ENCODE measurements at regions not wholly inside any gene's neighbourhood (a gene's known extent, or its start where the extent isn't known, plus 50 kb on each side); places are given as distances from the start of the nearest gene placed in this dataset.
A peak's percentile ranks its signal among the peaks of the same experiment; 100 is the strongest.

GRCh38 chr13:67736646-67737420 lies 506.7 kb upstream of the PCDH9 start:
- Histone ChIP-seq H3K27ac (ENCODE audit: low read depth, low read length) (no peak overlapping the region), H4K5ac (ENCODE audit: insufficient read length, low read depth, low read length) (peak overlapping the region; percentile 42), H3K4me1 (replicated peaks in 1 of 4; ENCODE audit: control insufficient read depth in 3 of 4, insufficient read depth in 4 of 4, low read length in 3 of 4) (peaks cover 0 to 12% (median 4%) of the 10 kb centered on the region in 4 experiments; a peak in 5 of 7 replicates), H2AFZ (ENCODE audit: low read length) (no peak overlapping the region), H3K4ac (replicated peaks; ENCODE audit: insufficient read length, low read depth, low read length) (no peak overlapping the region), H3K4me3 (ENCODE audit: extremely low read depth in 1 of 4, insufficient read depth in 2 of 4, low read depth in 3 of 4, low read length in 4 of 4) (no peak overlapping the region; a peak in 1 of 8 replicates), H2AK5ac (ENCODE audit: low read depth, low read length) (no peak overlapping the region), H3K9ac (replicated peaks in 1 of 4; ENCODE audit: extremely low read depth in 1 of 4, low read depth in 3 of 4, low read length in 3 of 4) (no peak overlapping the region), H3K79me1 (ENCODE audit: low read depth, low read length) (no peaks in the 10 kb centered on the region), H2BK5ac (ENCODE audit: low read depth, low read length) (no peak overlapping the region; the same call in 1 of the 2 replicates), H2BK12ac (ENCODE audit: low read depth, low read length) (no peak overlapping the region), H3K27me3 (replicated peaks in 1 of 4; ENCODE audit: control insufficient read depth in 3 of 4, extremely low read depth in 1 of 4, insufficient read depth in 3 of 4, low read length in 3 of 4) (no peaks in the 10 kb centered on the region), H3K14ac (ENCODE audit: insufficient read length) (no peak overlapping the region), H3K9me3 (ENCODE audit: insufficient read depth in 2 of 2, low read depth in 1 of 2, low read length in 1 of 2) (no peaks in the 10 kb centered on the region), H3K23ac (ENCODE audit: insufficient read length) (no peak overlapping the region), H4K91ac (replicated peaks; ENCODE audit: insufficient read length, low read length) (no peak overlapping the region), H3K56ac (replicated peaks; ENCODE audit: insufficient read length, low read depth, low read length) (no peak overlapping the region), H4K20me1 (replicated peaks in 1 of 2; ENCODE audit: control insufficient read depth in 1 of 2, insufficient read depth in 2 of 2, low read length in 2 of 2) (no peaks in the 10 kb centered on the region), H3K18ac (ENCODE audit: extremely low read depth, low read length) (no peak overlapping the region), H2BK120ac (replicated peaks; ENCODE audit: low read depth, low read length) (no peak overlapping the region), H3K23me2 (ENCODE audit: low read depth, low read length) (no peaks in the 10 kb centered on the region), H3K36me3 (ENCODE audit: control insufficient read depth in 2 of 4, insufficient read depth in 4 of 4, low read length in 3 of 4) (no peaks in the 10 kb centered on the region), H2BK15ac (ENCODE audit: low read length) (no peak overlapping the region), H3K4me2 (ENCODE audit: insufficient read depth in 1 of 2, low read depth in 2 of 2, low read length in 2 of 2) (peak overlapping the region in 1 of 2 experiments; percentile 21; a peak in 1 of 4 replicates), H4K8ac (ENCODE audit: extremely low read depth, insufficient read depth, low read length) (no peak overlapping the region), H3K79me2 (ENCODE audit: control insufficient read depth in 1 of 2, insufficient read depth in 2 of 2, low read length in 2 of 2) (no peaks in the 10 kb centered on the region), H2BK20ac (ENCODE audit: low read length) (no peak overlapping the region)
- peak in 1 of 2 experiments; percentile 67 for DNase-seq (ENCODE audit: low read depth in 1 of 2, low spot score in 2 of 2)
- WGBS, 2 experiments (ENCODE audit: extremely low coverage in 1 of 2, insufficient coverage in 1 of 2, insufficient read length in 1 of 2, insufficient replicate concordance in 2 of 2, low coverage in 1 of 2, low lambda C conversion rate in 2 of 2, missing lambda C conversion rate in 1 of 2) = 18% methylated on average over 4 of the region's 4 CpGs; no CpG with 5 or more reads in 1 of the 2 experiments
- CTCF ChIA-PET (ENCODE audit: partially characterized antibody) = interaction anchor here (0.6 to 1.0 kb wide), 3 partner anchors 17 to 164 kb away, joined by 3 read pairs; no protein-coding TSS in a partner anchor
- FAIRE-seq = peak; percentile 97
- POLR2A ChIA-PET (ENCODE audit: partially characterized antibody) = no interaction called here
- TF ChIP-seq EGR1 (IDR thresholded peaks at IDR 0.05; ENCODE audit: borderline replicate concordance, low read depth, low read length) (peak; percentile 59), TEAD4 (IDR thresholded peaks at IDR 0.05; ENCODE audit: low read depth, low read length) (peak; percentile 33; the same call in 1 of the 2 replicates), CTCF (IDR thresholded peaks at IDR 0.05; ENCODE audit: control extremely low read depth in 1 of 3, insufficient read depth in 1 of 3, low read depth in 1 of 3, low read length in 3 of 3) (peak in 2 of 3 experiments; percentile 38 to 61; a peak in 2 of 4 replicates), RBBP5 (IDR thresholded peaks at IDR 0.05; ENCODE audit: borderline replicate concordance, low read depth, low read length) (no peak), SIX5 (IDR thresholded peaks at IDR 0.05; ENCODE audit: low read depth, low read length) (no peak), ATF3 (IDR thresholded peaks at IDR 0.05; ENCODE audit: insufficient read depth, low read depth, low read length) (no peak), RAD21 (IDR thresholded peaks at IDR 0.05 in 1 of 2, conservative IDR thresholded peaks at IDR 0.05 in 1 of 2; ENCODE audit: low read depth in 2 of 2, low read length in 2 of 2) (peak; percentile 46 to 53), CHD1 (IDR thresholded peaks at IDR 0.05; ENCODE audit: low read depth, low read length) (no peak), SP4 (IDR thresholded peaks at IDR 0.05; ENCODE audit: low read length) (0 out of 2 replicates have a peak, but pooled peaks have one; percentile 44)

Data from H1 (cell line).